ENCODE measurements at regions not wholly inside any gene's neighbourhood (a gene's known extent, or its start where the extent isn't known, plus 50 kb on each side); places are given as distances from the start of the nearest gene placed in this dataset.

GRCh38 chr20:4556781-4557180 lies 129.5 kb upstream of the PRNP start:
- TF ChIP-seq CTCF (IDR thresholded peaks at IDR 0.05) (no peak), POLR2A (IDR thresholded peaks at IDR 0.05) (no peak)
- DNase-seq (no peak), ATAC-seq (no peak)
- Histone ChIP-seq H3K4me3 (no peak overlapping the region), H3K36me3 (replicated peaks in 1 of 2; ENCODE audit: insufficient read depth in 1 of 2, low read depth in 2 of 2) (no peaks in the 10 kb centered on the region), H3K9me3 (no peaks in the 10 kb centered on the region), H3K4me1 (no peaks in the 10 kb centered on the region), H3K27me3 (no peaks in the 10 kb centered on the region), H3K27ac (no peak overlapping the region)
- intact Hi-C loops (cut with DNase I): no loop called here
- 41 to 51% methylated on average over 4 of the region's 4 CpGs for WGBS, 2 donors

GRCh38 chr20:4555188-4555890 lies 130.9 kb upstream of the PRNP start:
- H3K9me3 ChIP-seq: no peaks in the 10 kb centered on the region
- ATAC-seq: no peak
- no peak overlapping the region for H3K27ac ChIP-seq
- no peaks in the 10 kb centered on the region for H3K36me3 ChIP-seq (replicated peaks in 1 of 2; ENCODE audit: insufficient read depth in 1 of 2, low read depth in 2 of 2)
- H3K4me3 ChIP-seq: no peak overlapping the region
- 79 to 80% methylated on average over 8 of the region's 8 CpGs for WGBS, 2 donors
- TF ChIP-seq CTCF (IDR thresholded peaks at IDR 0.05): no peak
- no peak for TF ChIP-seq POLR2A (IDR thresholded peaks at IDR 0.05)
- no peak for DNase-seq
- H3K4me1 ChIP-seq: no peaks in the 10 kb centered on the region
- intact Hi-C loops (cut with DNase I): no loop called here
- H3K27me3 ChIP-seq: no peaks in the 10 kb centered on the region

- no peak overlapping the region for H3K4me3 ChIP-seq
- TF ChIP-seq CTCF (IDR thresholded peaks at IDR 0.05) (no peak), POLR2A (IDR thresholded peaks at IDR 0.05) (no peak)
- no peaks in the 10 kb centered on the region for H3K4me1 ChIP-seq
- no peaks in the 10 kb centered on the region for H3K27me3 ChIP-seq
- H3K27ac ChIP-seq: no peak overlapping the region
- H3K9me3 ChIP-seq: no peaks in the 10 kb centered on the region
- intact Hi-C loops (cut with DNase I): no loop called here
- ATAC-seq (no peak), DNase-seq (no peak)
- no peaks in the 10 kb centered on the region for H3K36me3 ChIP-seq (replicated peaks in 1 of 2; ENCODE audit: insufficient read depth in 1 of 2, low read depth in 2 of 2)
- WGBS, 2 donors: 42 to 49% methylated on average over 6 of the region's 6 CpGs
Measured at GRCh38 chr20:4554346-4554745, 131.9 kb upstream of the PRNP start.

- ATAC-seq (no peak), DNase-seq (no peak)
- TF ChIP-seq POLR2A (IDR thresholded peaks at IDR 0.05) (no peak), CTCF (IDR thresholded peaks at IDR 0.05) (no peak)
- Histone ChIP-seq H3K27me3 (no peaks in the 10 kb centered on the region), H3K4me1 (no peaks in the 10 kb centered on the region), H3K36me3 (replicated peaks in 1 of 2; ENCODE audit: insufficient read depth in 1 of 2, low read depth in 2 of 2) (no peaks in the 10 kb centered on the region), H3K4me3 (no peak overlapping the region), H3K9me3 (peaks cover 0 to 6% (median 0%) of the 10 kb centered on the region in 3 donors), H3K27ac (no peak overlapping the region)
- intact Hi-C loops (cut with DNase I): no loop called here
- WGBS, 2 donors: 48 to 56% methylated on average over 1 of the region's 1 CpG
Measured at GRCh38 chr20:4552075-4552640, 134.1 kb upstream of the PRNP start.

- no peak for TF ChIP-seq CTCF (IDR thresholded peaks at IDR 0.05)
- TF ChIP-seq POLR2A (IDR thresholded peaks at IDR 0.05): no peak
- Histone ChIP-seq H3K27ac (no peak overlapping the region), H3K4me1 (no peaks in the 10 kb centered on the region), H3K4me3 (no peak overlapping the region), H3K27me3 (no peaks in the 10 kb centered on the region), H3K9me3 (peaks cover 0 to 6% (median 0%) of the 10 kb centered on the region in 3 donors), H3K36me3 (replicated peaks in 1 of 2; ENCODE audit: insufficient read depth in 1 of 2, low read depth in 2 of 2) (no peaks in the 10 kb centered on the region)
- no peak for DNase-seq
- no peak for ATAC-seq
- intact Hi-C loops (cut with DNase I): no loop called here
- 29 to 80% methylated on average over 1 of the region's 1 CpG for WGBS, 2 donors
Measured at GRCh38 chr20:4550740-4551139, 135.5 kb upstream of the PRNP start.
